GM12873 (cell line): ENCODE measurements at regions not wholly inside any gene's neighbourhood (a gene's known extent, or its start where the extent isn't known, plus 50 kb on each side); places are given as distances from the start of the nearest gene placed in this dataset.

ENCODE experiments used
- TF ChIP-seq, protein P1 (sequence below): IDR thresholded peaks from 2 replicates; pipeline ENCODE4 v1.5.1; 2012; ENCODE audit warnings: low read depth, mild to moderate bottlenecking, moderate library complexity, low read length, control low read depth; ENCODE audit not compliant: insufficient read depth; ENCODE audit errors: missing control alignments

DNA sequence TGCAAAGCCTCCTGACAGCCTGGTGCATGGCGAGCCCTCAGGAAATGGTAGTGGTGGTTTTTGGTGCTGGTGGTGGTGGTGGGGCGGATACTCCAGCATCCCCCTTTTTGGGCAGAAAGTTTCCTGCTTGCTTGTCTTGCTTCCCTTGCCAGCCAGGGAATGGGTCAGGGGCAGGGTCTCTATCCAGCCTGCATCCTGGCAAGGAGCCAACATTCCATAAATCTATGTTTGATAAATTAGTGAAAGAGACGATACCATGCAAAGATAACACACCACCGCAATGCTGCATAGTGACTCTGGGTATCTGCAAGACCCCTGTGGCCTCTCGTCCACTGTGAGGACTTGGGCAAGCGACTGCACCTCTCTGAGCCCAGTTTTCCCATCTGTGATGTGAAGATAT, 246.2 kb downstream of the LRFN2 start:
- TF ChIP-seq, protein P1, sequence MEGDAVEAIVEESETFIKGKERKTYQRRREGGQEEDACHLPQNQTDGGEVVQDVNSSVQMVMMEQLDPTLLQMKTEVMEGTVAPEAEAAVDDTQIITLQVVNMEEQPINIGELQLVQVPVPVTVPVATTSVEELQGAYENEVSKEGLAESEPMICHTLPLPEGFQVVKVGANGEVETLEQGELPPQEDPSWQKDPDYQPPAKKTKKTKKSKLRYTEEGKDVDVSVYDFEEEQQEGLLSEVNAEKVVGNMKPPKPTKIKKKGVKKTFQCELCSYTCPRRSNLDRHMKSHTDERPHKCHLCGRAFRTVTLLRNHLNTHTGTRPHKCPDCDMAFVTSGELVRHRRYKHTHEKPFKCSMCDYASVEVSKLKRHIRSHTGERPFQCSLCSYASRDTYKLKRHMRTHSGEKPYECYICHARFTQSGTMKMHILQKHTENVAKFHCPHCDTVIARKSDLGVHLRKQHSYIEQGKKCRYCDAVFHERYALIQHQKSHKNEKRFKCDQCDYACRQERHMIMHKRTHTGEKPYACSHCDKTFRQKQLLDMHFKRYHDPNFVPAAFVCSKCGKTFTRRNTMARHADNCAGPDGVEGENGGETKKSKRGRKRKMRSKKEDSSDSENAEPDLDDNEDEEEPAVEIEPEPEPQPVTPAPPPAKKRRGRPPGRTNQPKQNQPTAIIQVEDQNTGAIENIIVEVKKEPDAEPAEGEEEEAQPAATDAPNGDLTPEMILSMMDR: no peak

DNA sequence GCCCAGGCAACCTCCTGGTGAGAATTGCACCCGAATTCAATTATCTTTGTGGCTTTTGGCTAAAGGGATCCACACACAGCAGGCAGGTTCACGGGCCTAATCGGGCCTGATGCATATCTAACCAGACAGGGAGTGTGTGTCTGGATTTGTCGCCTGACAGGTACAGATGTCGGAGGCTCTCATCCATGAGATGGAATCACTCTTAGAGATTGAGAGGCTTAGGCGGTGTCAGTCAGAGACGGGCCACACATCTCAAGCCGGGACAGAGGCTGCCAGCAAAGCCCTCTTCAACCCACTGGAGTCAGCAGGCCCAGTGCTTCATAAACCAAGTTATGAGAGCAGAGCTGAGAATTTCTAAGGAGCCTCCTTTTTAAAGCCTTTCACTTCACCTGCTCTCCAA, 247.0 kb downstream of the LRFN2 start:
- TF ChIP-seq, protein P1: no peak

DNA sequence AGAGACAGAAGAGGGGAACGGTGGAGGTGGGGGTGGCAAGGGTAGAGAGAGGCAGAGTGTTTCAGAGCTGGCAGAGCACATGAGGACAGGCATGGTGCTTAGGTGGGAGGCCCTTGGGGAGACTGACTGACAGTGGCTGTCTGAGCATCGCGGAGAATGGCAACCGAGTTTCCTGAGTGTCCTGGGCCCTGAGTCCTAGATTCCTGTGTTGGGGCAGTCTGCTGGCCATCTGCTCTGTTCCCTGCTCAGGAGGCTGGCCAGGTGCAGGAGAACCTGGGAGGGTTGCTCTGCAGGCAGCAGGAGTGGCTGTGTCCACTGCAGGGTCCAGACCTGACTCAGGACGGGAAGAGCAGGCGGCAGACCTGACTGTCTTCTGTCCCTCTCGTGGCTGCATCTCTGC, 248.9 kb downstream of the LRFN2 start:
- TF ChIP-seq, protein P1: no peak

DNA sequence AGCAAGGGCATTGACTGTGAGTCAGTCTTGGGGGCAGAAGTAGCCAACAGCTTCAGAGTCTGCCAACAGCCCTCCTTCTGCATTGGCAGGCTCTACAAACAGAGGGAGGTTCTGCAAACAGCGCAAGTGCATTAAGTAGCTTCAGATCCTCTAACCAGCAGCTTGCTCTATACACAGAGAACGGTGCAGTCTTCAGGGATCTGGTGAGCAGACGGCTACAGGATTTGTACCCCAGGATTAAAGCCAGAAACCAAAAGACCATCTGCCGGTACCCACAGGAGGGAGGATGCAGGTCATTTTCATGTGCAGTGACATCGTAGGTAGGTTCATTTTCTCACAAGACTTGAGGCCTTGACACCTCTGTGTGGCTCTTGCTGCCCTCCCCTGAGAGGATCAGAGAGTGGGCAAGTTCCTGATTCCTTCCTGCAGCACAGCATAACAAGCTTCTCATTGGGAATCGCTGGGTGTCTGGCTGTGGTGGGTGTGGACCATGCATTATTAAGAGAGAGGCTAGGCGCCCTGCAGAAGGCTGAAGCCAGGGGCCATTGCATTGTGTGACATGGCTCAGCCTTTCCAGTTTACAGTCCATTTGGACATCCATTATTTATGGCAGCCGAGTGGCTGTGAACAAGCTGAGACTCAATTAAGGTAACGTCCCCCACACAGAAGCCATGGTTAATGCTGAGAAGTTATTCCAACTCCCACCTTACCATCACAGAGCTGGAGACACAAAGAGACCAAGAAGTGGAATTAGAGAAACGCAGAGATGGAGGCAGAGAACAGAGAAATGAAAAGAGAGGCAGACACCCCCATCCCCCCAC, 250.0 kb downstream of the LRFN2 start:
- TF ChIP-seq, protein P1: no peak

DNA sequence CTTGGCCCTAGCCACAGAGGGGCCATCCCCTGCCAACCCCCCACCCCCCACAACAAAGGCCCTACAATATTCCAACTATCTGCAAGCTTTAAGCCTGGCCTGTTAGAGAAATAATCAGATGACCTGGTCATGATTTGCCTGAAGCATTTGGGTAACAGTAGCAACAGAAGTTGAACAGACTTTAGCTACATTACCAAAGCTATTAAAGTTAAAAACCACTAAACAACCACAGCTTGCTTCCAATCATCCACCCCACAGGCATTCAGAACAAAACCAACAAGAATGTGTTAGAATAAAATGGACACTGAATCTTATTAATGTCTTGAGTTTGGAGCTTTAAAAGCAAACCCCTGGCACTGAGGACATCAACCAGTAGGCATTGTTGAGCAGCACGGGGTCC, 250.9 kb downstream of the LRFN2 start:
- TF ChIP-seq, protein P1: no peak

DNA sequence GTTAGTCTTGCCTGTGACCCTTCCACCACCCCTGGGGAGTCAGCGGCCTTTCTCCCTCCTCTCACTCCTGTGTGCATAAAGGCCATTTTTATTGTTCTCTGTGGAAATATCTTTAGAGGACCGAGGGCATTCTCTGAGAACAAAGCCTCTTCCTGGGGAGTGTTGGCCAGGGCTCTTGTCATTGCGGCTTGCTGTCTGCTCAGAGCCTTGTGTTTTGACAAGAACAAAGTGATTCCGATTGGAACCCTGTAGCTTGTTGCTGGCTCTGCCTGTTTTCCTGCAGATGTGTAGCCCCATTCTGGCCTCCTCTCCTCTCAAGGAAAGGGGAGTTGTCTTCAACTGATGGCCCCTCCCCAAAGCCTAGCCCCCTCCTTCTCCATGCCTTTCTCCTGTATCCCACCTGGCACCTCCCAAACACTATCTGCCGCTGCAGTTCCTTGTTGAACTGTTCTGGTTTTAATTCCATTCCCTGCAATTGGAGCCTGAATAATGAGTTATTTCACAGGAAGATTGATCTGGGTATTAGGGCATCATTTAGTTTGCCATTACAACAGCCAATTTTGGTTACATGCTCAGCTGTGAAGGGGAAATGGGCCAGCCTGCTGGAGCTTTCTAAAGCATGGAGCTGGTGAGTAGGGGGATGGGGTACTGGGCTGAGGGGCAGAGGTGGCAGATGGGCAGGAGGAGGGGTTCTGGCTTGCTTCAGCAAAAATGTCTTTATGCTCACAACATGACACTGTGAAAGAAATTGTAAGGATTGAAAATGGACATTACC, 252.5 kb downstream of the LRFN2 start:
- TF ChIP-seq, protein P1: no peak

DNA sequence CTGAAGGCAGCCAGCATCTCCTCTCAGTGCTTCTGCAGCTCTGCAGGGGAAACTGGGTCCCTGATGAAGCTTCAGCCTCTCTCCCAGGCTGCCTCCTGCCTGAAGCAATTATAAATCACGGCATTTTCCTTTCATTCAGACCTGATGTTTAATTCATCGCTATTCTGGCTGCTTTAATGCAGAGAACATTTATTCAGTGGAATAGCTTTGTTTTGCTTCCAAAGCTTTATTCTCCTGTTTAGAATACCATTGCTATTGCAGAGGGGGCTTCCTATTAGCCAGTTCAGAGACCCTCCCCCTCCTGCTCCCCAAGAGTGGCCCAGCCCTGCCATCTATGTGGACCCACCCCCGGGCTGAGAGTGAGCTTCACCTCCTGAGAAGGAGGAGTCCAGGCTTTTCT, 255.6 kb downstream of the LRFN2 start:
- TF ChIP-seq, protein P1: no peak
